ENCODE measurements at regions not wholly inside any gene's neighbourhood (a gene's known extent, or its start where the extent isn't known, plus 50 kb on each side); places are given as distances from the start of the nearest gene placed in this dataset.

DNA sequence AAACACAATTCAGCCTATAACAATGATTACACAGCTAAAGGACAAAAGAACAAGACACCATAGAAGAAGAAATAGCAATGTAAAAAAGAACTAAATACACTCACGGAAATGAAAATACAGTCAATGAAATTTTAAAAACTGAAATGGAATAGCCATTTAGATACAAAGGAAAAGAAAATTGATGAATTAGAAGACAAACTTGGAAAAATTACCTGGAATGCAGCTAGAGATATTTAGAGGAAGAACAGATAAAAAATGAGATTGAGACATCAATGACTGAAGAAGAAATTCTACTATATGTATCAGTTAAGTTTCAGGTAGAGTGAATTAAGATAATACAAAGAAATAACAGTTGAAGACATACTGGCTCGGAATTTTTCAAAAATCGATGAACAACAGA, 430.4 kb upstream of the NR5A2 start:
- no peak for TF ChIP-seq POLR2A (IDR thresholded peaks at IDR 0.05)
- TF ChIP-seq, protein P1, sequence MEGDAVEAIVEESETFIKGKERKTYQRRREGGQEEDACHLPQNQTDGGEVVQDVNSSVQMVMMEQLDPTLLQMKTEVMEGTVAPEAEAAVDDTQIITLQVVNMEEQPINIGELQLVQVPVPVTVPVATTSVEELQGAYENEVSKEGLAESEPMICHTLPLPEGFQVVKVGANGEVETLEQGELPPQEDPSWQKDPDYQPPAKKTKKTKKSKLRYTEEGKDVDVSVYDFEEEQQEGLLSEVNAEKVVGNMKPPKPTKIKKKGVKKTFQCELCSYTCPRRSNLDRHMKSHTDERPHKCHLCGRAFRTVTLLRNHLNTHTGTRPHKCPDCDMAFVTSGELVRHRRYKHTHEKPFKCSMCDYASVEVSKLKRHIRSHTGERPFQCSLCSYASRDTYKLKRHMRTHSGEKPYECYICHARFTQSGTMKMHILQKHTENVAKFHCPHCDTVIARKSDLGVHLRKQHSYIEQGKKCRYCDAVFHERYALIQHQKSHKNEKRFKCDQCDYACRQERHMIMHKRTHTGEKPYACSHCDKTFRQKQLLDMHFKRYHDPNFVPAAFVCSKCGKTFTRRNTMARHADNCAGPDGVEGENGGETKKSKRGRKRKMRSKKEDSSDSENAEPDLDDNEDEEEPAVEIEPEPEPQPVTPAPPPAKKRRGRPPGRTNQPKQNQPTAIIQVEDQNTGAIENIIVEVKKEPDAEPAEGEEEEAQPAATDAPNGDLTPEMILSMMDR (IDR thresholded peaks at IDR 0.05), result no peak

All from Peyer's patch (tissue), 4 donors.